ENCODE measurements at regions not wholly inside any gene's neighbourhood (a gene's known extent, or its start where the extent isn't known, plus 50 kb on each side); places are given as distances from the start of the nearest gene placed in this dataset.

DNA sequence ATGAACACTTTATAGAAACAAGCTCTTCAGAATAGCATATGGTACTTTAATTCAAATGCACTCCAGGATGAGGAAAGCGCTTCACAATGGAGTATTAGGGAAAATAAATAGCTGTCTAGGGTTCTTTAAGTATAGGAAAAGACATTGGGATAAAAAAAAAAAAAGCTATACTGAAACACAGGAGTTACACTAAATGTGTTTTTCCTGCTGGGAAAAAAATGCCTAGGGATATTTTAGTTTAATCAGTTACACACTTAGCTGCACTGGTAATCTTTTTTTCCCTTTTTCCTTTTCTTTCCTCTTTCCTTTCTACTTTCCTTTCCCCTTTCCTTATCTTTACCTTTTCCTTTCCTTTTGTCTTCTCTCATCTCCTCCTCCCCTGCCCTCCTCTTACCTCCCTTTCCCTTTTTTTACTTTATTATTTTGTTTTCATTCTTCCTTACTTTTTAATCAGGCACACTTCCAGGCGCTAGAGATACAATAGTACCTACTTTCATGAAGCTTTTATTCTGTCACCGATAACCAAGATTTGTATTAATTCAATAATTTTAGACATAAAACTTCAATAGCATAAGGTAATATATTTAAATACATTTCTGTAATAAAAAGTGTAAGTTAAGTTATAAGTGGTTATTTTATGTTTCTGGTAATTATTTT, 758.7 kb downstream of the CDH18 start:
- no peak for TF ChIP-seq CTCF (IDR thresholded peaks at IDR 0.05)
- no peak for TF ChIP-seq POLR2AphosphoS5 (IDR thresholded peaks at IDR 0.05; ENCODE audit: insufficient read depth in 1 of 2, low read depth in 1 of 2)

All from vagina (tissue), 2 donors.